HFFc6 (cell line): ENCODE measurements at regions not wholly inside any gene's neighbourhood (a gene's known extent, or its start where the extent isn't known, plus 50 kb on each side); places are given as distances from the start of the nearest gene placed in this dataset.
"Not testable (repeated sequence)": the region's sequence is repeated elsewhere in the genome, so short reads cannot be mapped to it uniquely, and the experiment has no call there.

Experiments used
- DNase-seq: peaks from one replicate; pipeline ENCODE4 v3.0.0-alpha.2; 2018
- H3K27ac Mint-ChIP-seq: 2 replicates; pipeline ENCODE4 v1.8.0; 2020; ENCODE audit warnings: mild to moderate bottlenecking, mixed read lengths
- H3K27me3 Mint-ChIP-seq: 2 replicates; pipeline ENCODE4 v1.8.0; 2021; ENCODE audit warnings: mild to moderate bottlenecking, moderate library complexity, mixed read lengths; ENCODE audit not compliant: insufficient read depth
- H3K36me3 Mint-ChIP-seq: 2 replicates; pipeline ENCODE4 v1.8.0; 2021; ENCODE audit warnings: low read depth, mixed read lengths
- H3K4me1 Mint-ChIP-seq: 2 replicates; pipeline ENCODE4 v1.8.0; 2020; ENCODE audit warnings: low read depth, mixed read lengths
- H3K4me3 Mint-ChIP-seq: 2 replicates; pipeline ENCODE4 v1.8.0; 2020; ENCODE audit warnings: mild to moderate bottlenecking, moderate library complexity, mixed read lengths
- H3K9me3 Mint-ChIP-seq: 2 replicates; pipeline ENCODE4 v1.8.0; 2020; ENCODE audit warnings: mild to moderate bottlenecking, mixed read lengths
- TF ChIP-seq, protein P1 (sequence below): fragments of 200-600 bp; sonication (generic); IDR thresholded peaks from 2 replicates; pipeline ENCODE4 v1.5.0; 2021; ENCODE audit warnings: antibody characterized with exemption, mild to moderate bottlenecking

- TF ChIP-seq, protein P1, sequence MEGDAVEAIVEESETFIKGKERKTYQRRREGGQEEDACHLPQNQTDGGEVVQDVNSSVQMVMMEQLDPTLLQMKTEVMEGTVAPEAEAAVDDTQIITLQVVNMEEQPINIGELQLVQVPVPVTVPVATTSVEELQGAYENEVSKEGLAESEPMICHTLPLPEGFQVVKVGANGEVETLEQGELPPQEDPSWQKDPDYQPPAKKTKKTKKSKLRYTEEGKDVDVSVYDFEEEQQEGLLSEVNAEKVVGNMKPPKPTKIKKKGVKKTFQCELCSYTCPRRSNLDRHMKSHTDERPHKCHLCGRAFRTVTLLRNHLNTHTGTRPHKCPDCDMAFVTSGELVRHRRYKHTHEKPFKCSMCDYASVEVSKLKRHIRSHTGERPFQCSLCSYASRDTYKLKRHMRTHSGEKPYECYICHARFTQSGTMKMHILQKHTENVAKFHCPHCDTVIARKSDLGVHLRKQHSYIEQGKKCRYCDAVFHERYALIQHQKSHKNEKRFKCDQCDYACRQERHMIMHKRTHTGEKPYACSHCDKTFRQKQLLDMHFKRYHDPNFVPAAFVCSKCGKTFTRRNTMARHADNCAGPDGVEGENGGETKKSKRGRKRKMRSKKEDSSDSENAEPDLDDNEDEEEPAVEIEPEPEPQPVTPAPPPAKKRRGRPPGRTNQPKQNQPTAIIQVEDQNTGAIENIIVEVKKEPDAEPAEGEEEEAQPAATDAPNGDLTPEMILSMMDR, result no peak
- H3K27ac Mint-ChIP-seq, result no peak overlapping the region
- H3K4me1 Mint-ChIP-seq, result no peaks in the 10 kb centered on the region
- H3K27me3 Mint-ChIP-seq, result peaks cover 21% of the 10 kb centered on the region
- DNase-seq, result no peak
- H3K4me3 Mint-ChIP-seq, result no peak overlapping the region
- H3K9me3 Mint-ChIP-seq, result no peaks in the 10 kb centered on the region; the same call in 1 of the 2 replicates
- peaks cover 5% of the 10 kb centered on the region; the same call in 1 of the 2 replicates for H3K36me3 Mint-ChIP-seq
Observed at GRCh38 chr9:124164811-124165210, 92.9 kb upstream of the NEK6 start.

DNA sequence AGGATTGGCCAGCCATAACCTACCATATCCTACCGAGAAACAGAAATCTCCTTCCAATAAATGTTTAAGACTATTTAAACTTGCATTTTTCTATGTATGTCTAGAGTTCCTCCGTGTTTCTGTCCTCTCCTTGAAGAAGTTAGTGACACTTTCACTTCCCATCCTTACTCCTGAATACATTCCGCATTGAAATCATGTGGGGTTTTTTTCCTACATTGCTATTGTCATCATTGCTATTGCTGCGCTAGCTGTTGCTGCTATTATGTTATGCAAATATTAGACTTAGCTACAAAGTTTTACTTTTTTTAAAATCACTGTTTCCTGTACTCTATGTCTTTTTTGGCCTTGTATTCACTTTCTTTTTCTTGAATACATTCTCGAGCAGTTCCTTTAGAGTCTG, 83.3 kb upstream of the NEK6 start:
- no peak overlapping the region for H3K27ac Mint-ChIP-seq
- no peaks in the 10 kb centered on the region for H3K4me1 Mint-ChIP-seq
- no peak overlapping the region for H3K4me3 Mint-ChIP-seq
- H3K36me3 Mint-ChIP-seq, result peaks cover 5% of the 10 kb centered on the region; the same call in 1 of the 2 replicates
- TF ChIP-seq, protein P1, result no peak
- DNase-seq, result no peak
- H3K27me3 Mint-ChIP-seq, result peaks cover 35% of the 10 kb centered on the region
- H3K9me3 Mint-ChIP-seq, result no peaks in the 10 kb centered on the region

- not testable (repeated sequence) for H3K36me3 Mint-ChIP-seq, H3K4me1 Mint-ChIP-seq, DNase-seq, H3K27ac Mint-ChIP-seq, H3K9me3 Mint-ChIP-seq, H3K4me3 Mint-ChIP-seq
- H3K27me3 Mint-ChIP-seq, result peaks cover 32% of the 10 kb centered on the region
Observed at GRCh38 chr9:124177522-124177921, 80.2 kb upstream of the NEK6 start.

- TF ChIP-seq, protein P1, result no peak
- H3K9me3 Mint-ChIP-seq, result peaks cover 3% of the 10 kb centered on the region
- DNase-seq, result no peak
Observed at GRCh38 chr9:124179196-124180071, 78.3 kb upstream of the NEK6 start.

DNA sequence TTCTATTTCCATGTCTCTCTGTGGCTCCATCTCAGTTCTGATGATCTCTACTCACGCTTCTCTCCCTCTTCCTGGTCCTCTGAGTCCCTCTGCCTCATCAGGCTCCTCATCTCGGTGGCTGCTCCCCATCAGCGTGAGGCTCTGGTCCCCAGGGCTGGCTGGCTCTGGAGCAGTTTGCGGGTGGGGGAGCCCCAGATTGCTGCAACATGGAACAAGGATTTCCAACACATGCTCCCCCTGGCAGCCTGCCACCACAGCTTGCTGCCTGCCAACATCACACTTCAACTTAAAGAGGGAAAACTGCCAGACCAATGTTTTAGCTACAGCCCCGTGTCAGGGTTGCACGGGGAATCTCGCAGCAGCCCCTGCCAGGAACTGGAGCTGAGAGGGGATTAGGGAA, 77.2 kb upstream of the NEK6 start:
- H3K27me3 Mint-ChIP-seq, result peaks cover 30% of the 10 kb centered on the region

More at GRCh38 chr9:124179196-124180071, 78.3 kb upstream of the NEK6 start:
- H3K27ac Mint-ChIP-seq, result no peak overlapping the region
- no peak overlapping the region for H3K4me3 Mint-ChIP-seq
- H3K36me3 Mint-ChIP-seq, result peaks cover 5% of the 10 kb centered on the region; the same call in 1 of the 2 replicates
- peaks cover 30% of the 10 kb centered on the region for H3K27me3 Mint-ChIP-seq
- H3K4me1 Mint-ChIP-seq, result 0 out of 2 replicates have a peak, but pooled peaks cover 4% of the 10 kb centered on the region

More for the DNA sequence above, 77.2 kb upstream of the NEK6 start:
- no peak overlapping the region for H3K4me3 Mint-ChIP-seq
- H3K36me3 Mint-ChIP-seq, result no peaks in the 10 kb centered on the region
- peaks cover 3% of the 10 kb centered on the region for H3K9me3 Mint-ChIP-seq
- 0 out of 2 replicates have a peak, but pooled peaks cover 4% of the 10 kb centered on the region for H3K4me1 Mint-ChIP-seq
- peak; percentile 1 for DNase-seq
- TF ChIP-seq, protein P1, result no peak
- no peak overlapping the region for H3K27ac Mint-ChIP-seq
